ENCODE measurements at regions not wholly inside any gene's neighbourhood (a gene's known extent, or its start where the extent isn't known, plus 50 kb on each side); places are given as distances from the start of the nearest gene placed in this dataset.

DNA sequence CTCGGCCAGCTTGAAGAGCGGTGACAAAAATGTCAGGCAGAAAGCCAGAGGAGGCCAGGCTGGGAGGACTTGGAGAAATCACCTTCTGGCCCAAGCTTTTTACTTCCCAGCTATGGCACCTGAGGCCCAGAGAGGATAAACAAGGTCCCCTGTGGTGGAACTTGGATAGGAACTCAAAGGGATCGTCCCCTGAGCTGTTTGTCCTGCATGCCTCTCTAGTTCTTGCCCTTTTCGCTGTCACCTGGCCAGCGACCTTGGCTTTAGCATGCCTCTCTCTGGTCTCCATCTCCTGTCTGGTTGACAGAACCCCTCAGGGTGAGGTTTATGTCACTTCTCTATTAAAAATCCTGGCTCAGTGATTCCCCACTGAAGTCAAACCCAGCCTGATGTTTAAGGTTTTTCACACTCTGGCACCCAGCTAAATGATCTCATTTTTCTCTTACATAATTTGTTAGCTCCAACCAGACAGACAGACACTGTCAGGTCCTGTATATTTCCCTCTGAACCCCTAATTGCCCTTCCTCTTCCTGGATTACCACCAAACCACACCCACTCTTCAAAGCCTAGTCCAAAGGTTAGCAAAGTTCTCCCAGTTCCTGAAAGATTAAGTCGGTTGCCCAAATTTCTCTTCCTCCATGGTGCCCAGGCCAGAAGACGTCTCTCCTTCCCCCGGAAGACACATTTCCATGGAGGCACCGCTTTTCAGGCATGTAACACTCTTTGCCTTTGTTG is 169.1 kb downstream of the FAM43A start:
- TF ChIP-seq POLR2A (IDR thresholded peaks at IDR 0.05; ENCODE audit: low read depth, low read length): no peak
- TF ChIP-seq POLR2AphosphoS5 (IDR thresholded peaks at IDR 0.05; ENCODE audit: low read depth, low read length): no peak
- no peak for TF ChIP-seq TAF1 (IDR thresholded peaks at IDR 0.05; ENCODE audit: borderline replicate concordance, low read depth, low read length)
